Left lung (tissue), 4 donors: ENCODE measurements at regions not wholly inside any gene's neighbourhood (a gene's known extent, or its start where the extent isn't known, plus 50 kb on each side); places are given as distances from the start of the nearest gene placed in this dataset.

Experiments
- ATAC-seq: fragments of 200-7000 bp; cut with Tn5 transposase; one replicate; pipeline ENCODE4 v1.9.1; 2020; ENCODE audit warnings: moderate library complexity
- DNase-seq, 4 donors: peaks; one replicate each; pipeline ENCODE4 v3.0.0-alpha.2; 2013 to 2020
- H3K27ac ChIP-seq, 2 donors: fragments of 200-600 bp; sonication (generic) in 1 of 2; one replicate each; pipeline versions ENCODE4 v1.5.0 to v1.8.0; 2020 to 2021
- H3K27me3 ChIP-seq, 2 donors: fragments of 200-600 bp; sonication (generic) in 1 of 2; one replicate each; pipeline versions ENCODE4 v1.5.0 to v1.8.0; 2020 to 2021
- H3K36me3 ChIP-seq, 2 donors: fragments of 200-600 bp; sonication (generic) in 1 of 2; one replicate each; pipeline versions ENCODE4 v1.5.0 to v1.8.0; 2020 to 2021
- H3K4me1 ChIP-seq, 2 donors: fragments of 200-600 bp; one replicate each; pipeline ENCODE4 v1.8.0; 2021
- H3K4me3 ChIP-seq, 2 donors: fragments of 200-600 bp; sonication (generic) in 1 of 2; one replicate each; pipeline versions ENCODE4 v1.5.0 to v1.8.0; 2020 to 2021; ENCODE audit warnings: mild to moderate bottlenecking in 1 of 2
- H3K9me3 ChIP-seq, 2 donors: fragments of 200-600 bp; sonication (generic) in 1 of 2; one replicate each; pipeline versions ENCODE4 v1.5.0 to v1.8.0; 2020 to 2021
- CTCF ChIP-seq, 2 donors: fragments of 200-600 bp; sonication (generic) in 1 of 2; IDR thresholded peaks; one replicate each; pipeline versions ENCODE4 v1.5.0 to v1.8.0; 2021; ENCODE audit warnings: antibody characterized with exemption in 2 of 2
- intact Hi-C, 2 donors: fragments of 100-400 bp; cut with DNase I; formaldehyde crosslinking; loops; one replicate each; pipeline versions ENCODE4 v1.11.2 to v1.14.2; 2022
- donor health status: DM: no; HTN: yes; CAD: no.
- donor health status: DM: no; HTN: no; CAD: no.

DNA sequence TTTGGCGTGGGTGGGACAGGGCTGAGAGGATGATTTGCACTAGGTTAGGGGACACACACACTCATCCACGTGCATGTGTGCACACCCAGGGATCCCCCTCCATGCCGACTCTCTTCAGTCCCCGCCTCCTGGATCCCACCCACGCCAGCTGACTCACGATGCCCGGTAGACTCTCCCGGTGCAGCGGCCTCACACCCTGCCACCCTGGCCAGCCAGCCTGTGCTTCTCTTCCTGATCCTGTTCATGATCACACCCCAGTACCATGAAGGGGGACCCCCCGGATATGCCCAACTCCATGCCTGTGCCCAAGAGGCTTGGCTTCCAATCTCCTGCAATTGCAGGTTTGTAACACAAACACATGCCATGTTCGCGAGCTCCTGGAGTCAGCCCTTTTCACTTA lies 157.8 kb upstream of the HDAC4 start:
- Histone ChIP-seq H3K9me3 (no peaks in the 10 kb centered on the region), H3K27me3 (no peaks in the 10 kb centered on the region), H3K4me3 (no peak overlapping the region), H3K36me3 (no peaks in the 10 kb centered on the region), H3K4me1 (no peaks in the 10 kb centered on the region), H3K27ac (no peak overlapping the region)
- ATAC-seq (no peak), DNase-seq (no peak)
- intact Hi-C loops, result no loop called here
- no peak for TF ChIP-seq CTCF (IDR thresholded peaks at IDR 0.05)

DNA sequence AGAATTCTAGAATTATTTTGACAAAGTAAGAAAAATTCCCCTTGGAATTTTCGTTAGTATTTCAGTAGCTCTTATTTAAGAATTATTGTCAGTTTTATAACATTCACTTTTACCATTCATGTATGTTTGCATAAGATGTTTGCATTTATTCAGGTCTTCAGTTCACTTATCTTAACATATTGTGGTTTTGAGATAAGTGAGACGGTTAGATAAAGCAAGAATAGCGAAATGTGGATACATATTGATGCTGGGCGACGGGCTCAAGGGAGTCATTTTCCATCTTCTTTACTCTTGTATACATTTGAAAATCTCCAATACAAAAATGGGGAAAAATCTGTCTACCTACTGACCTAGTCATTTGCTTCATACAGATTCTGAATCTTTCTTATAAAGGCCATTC lies 156.7 kb upstream of the HDAC4 start:
- no peaks in the 10 kb centered on the region for H3K36me3 ChIP-seq
- DNase-seq (no peak), ATAC-seq (no peak)
- no peak for TF ChIP-seq CTCF (IDR thresholded peaks at IDR 0.05)
- no peaks in the 10 kb centered on the region for H3K4me1 ChIP-seq
- no peaks in the 10 kb centered on the region for H3K9me3 ChIP-seq
- H3K27ac ChIP-seq, result no peak overlapping the region
- H3K4me3 ChIP-seq, result no peak overlapping the region
- intact Hi-C loops, result no loop called here
- H3K27me3 ChIP-seq, result no peaks in the 10 kb centered on the region

- no peak overlapping the region for H3K27ac ChIP-seq
- H3K9me3 ChIP-seq, result no peaks in the 10 kb centered on the region
- no peaks in the 10 kb centered on the region for H3K36me3 ChIP-seq
- ATAC-seq (no peak), DNase-seq (no peak)
- H3K4me1 ChIP-seq, result no peaks in the 10 kb centered on the region
- H3K4me3 ChIP-seq, result no peak overlapping the region
- intact Hi-C loops, result no loop called here
- no peaks in the 10 kb centered on the region for H3K27me3 ChIP-seq
- TF ChIP-seq CTCF (IDR thresholded peaks at IDR 0.05), result no peak
Measured at GRCh38 chr2:239555571-239555905, 154.7 kb upstream of the HDAC4 start.

DNA sequence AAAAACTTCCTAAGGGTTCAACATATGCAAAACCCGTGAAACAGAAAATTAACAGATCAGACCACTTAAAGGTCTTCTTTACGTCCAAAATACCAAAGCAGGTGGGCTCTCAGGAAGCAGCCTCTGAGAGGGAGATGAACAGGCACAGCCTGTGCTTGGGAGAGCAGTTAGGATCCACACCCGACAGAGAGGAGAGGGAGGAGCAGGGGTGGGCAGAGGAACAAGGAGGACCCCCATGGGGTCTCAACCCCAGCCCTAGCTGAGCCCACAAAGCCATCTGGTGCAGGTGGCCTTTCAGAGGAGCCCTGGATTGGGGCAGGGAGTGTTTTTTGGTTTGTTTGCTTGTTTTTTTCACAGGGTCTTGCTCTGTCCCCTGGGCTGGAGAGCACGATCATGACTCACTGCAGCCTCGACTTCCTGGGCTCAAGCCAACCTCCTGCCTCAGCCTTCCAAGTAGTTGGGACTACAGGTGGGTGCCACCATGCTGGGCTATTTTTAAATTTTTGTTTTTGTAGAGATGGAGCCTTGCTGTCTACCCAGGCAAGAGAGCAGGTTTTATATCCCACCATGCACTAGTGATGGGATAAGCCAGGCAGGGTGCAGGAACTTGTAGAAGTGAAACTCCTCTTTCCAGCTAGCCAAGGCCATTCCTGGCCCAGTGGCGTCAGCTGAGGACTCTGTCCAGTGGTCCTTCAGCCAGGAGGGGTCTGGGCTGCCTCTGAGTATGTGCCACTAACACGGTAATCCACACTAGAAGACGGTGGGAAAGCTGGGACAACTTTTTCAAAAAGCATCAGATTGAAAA lies 154.1 kb upstream of the HDAC4 start:
- no peaks in the 10 kb centered on the region for H3K4me1 ChIP-seq
- no peaks in the 10 kb centered on the region for H3K27me3 ChIP-seq
- ATAC-seq (no peak), DNase-seq (no peak)
- H3K4me3 ChIP-seq, result no peak overlapping the region
- intact Hi-C loops, result no loop called here
- TF ChIP-seq CTCF (IDR thresholded peaks at IDR 0.05), result no peak
- no peak overlapping the region for H3K27ac ChIP-seq
- H3K36me3 ChIP-seq, result no peaks in the 10 kb centered on the region
- no peaks in the 10 kb centered on the region for H3K9me3 ChIP-seq

GRCh38 chr2:239553376-239554000 lies 152.7 kb upstream of the HDAC4 start:
- no peak overlapping the region for H3K27ac ChIP-seq
- H3K4me1 ChIP-seq, result no peaks in the 10 kb centered on the region
- TF ChIP-seq CTCF (IDR thresholded peaks at IDR 0.05), result no peak
- intact Hi-C loops, result no loop called here
- no peaks in the 10 kb centered on the region for H3K36me3 ChIP-seq
- DNase-seq (no peak), ATAC-seq (no peak)
- no peaks in the 10 kb centered on the region for H3K27me3 ChIP-seq
- H3K4me3 ChIP-seq, result no peak overlapping the region
- no peaks in the 10 kb centered on the region for H3K9me3 ChIP-seq
